ENCODE measurements at regions not wholly inside any gene's neighbourhood (a gene's known extent, or its start where the extent isn't known, plus 50 kb on each side); places are given as distances from the start of the nearest gene placed in this dataset.
"Not testable (repeated sequence)": the region's sequence is repeated elsewhere in the genome, so short reads cannot be mapped to it uniquely, and the experiment has no call there.

GRCh38 chr17:20633268-20634059 lies 53.9 kb downstream of the CDRT15L2 start:
- not testable (repeated sequence) for DNase-seq (ENCODE audit: extremely low read depth, insufficient read length)

GRCh38 chr17:20640147-20640546 lies 60.6 kb downstream of the CDRT15L2 start:
- H3K4me3 ChIP-seq (replicated peaks; ENCODE audit: low read depth, low read length); H3K36me3 ChIP-seq (ENCODE audit: control insufficient read depth, insufficient read depth, low read length); DNase-seq (ENCODE audit: extremely low read depth, insufficient read length); H3K27me3 ChIP-seq (replicated peaks; ENCODE audit: control insufficient read depth, insufficient read depth, low read length): not testable (repeated sequence)

More at GRCh38 chr17:20633268-20634059, 53.9 kb downstream of the CDRT15L2 start:
- H3K4me3 ChIP-seq (replicated peaks; ENCODE audit: low read depth, low read length); H3K27me3 ChIP-seq (replicated peaks; ENCODE audit: control insufficient read depth, insufficient read depth, low read length); H3K36me3 ChIP-seq (ENCODE audit: control insufficient read depth, insufficient read depth, low read length): not testable (repeated sequence)

- not testable (repeated sequence) for H3K27me3 ChIP-seq (replicated peaks; ENCODE audit: control insufficient read depth, insufficient read depth, low read length); DNase-seq (ENCODE audit: extremely low read depth, insufficient read length); H3K36me3 ChIP-seq (ENCODE audit: control insufficient read depth, insufficient read depth, low read length); H3K4me3 ChIP-seq (replicated peaks; ENCODE audit: low read depth, low read length)
- TF ChIP-seq CTCF (IDR thresholded peaks at IDR 0.05; ENCODE audit: insufficient read depth, low read length, poor library complexity, severe bottlenecking) = peak; percentile 54
Observed at GRCh38 chr17:20646661-20647272, 67.2 kb downstream of the CDRT15L2 start.

GRCh38 chr17:20649097-20649767 lies 69.7 kb downstream of the CDRT15L2 start:
- DNase-seq (ENCODE audit: extremely low read depth, insufficient read length) = peak; percentile 80
- not testable (repeated sequence) for H3K4me3 ChIP-seq (replicated peaks; ENCODE audit: low read depth, low read length); H3K27me3 ChIP-seq (replicated peaks; ENCODE audit: control insufficient read depth, insufficient read depth, low read length); H3K36me3 ChIP-seq (ENCODE audit: control insufficient read depth, insufficient read depth, low read length)

GRCh38 chr17:20651022-20651421 lies 71.5 kb downstream of the CDRT15L2 start:
- not testable (repeated sequence) for H3K36me3 ChIP-seq (ENCODE audit: control insufficient read depth, insufficient read depth, low read length); H3K4me3 ChIP-seq (replicated peaks; ENCODE audit: low read depth, low read length); H3K27me3 ChIP-seq (replicated peaks; ENCODE audit: control insufficient read depth, insufficient read depth, low read length)
- peak; percentile 37 for DNase-seq (ENCODE audit: extremely low read depth, insufficient read length)

- not testable (repeated sequence) for DNase-seq (ENCODE audit: extremely low read depth, insufficient read length); H3K27me3 ChIP-seq (replicated peaks; ENCODE audit: control insufficient read depth, insufficient read depth, low read length)
Observed at GRCh38 chr17:20651736-20652135, 72.2 kb downstream of the CDRT15L2 start.

GRCh38 chr17:20653391-20653790 lies 73.9 kb downstream of the CDRT15L2 start:
- H3K4me3 ChIP-seq (replicated peaks; ENCODE audit: low read depth, low read length); DNase-seq (ENCODE audit: extremely low read depth, insufficient read length); H3K27me3 ChIP-seq (replicated peaks; ENCODE audit: control insufficient read depth, insufficient read depth, low read length); H3K36me3 ChIP-seq (ENCODE audit: control insufficient read depth, insufficient read depth, low read length): not testable (repeated sequence)

More at GRCh38 chr17:20651736-20652135, 72.2 kb downstream of the CDRT15L2 start:
- H3K36me3 ChIP-seq (ENCODE audit: control insufficient read depth, insufficient read depth, low read length); H3K4me3 ChIP-seq (replicated peaks; ENCODE audit: low read depth, low read length): not testable (repeated sequence)

- H3K4me3 ChIP-seq (replicated peaks; ENCODE audit: low read depth, low read length); H3K27me3 ChIP-seq (replicated peaks; ENCODE audit: control insufficient read depth, insufficient read depth, low read length); DNase-seq (ENCODE audit: extremely low read depth, insufficient read length); H3K36me3 ChIP-seq (ENCODE audit: control insufficient read depth, insufficient read depth, low read length): not testable (repeated sequence)
Observed at GRCh38 chr17:20654114-20654513, 74.6 kb downstream of the CDRT15L2 start.

GRCh38 chr17:20654575-20654974 lies 75.1 kb downstream of the CDRT15L2 start:
- not testable (repeated sequence) for H3K27me3 ChIP-seq (replicated peaks; ENCODE audit: control insufficient read depth, insufficient read depth, low read length); H3K4me3 ChIP-seq (replicated peaks; ENCODE audit: low read depth, low read length); H3K36me3 ChIP-seq (ENCODE audit: control insufficient read depth, insufficient read depth, low read length); DNase-seq (ENCODE audit: extremely low read depth, insufficient read length)

GRCh38 chr17:20665103-20665955 lies 85.8 kb downstream of the CDRT15L2 start:
- not testable (repeated sequence) for H3K4me3 ChIP-seq (replicated peaks; ENCODE audit: low read depth, low read length); H3K27me3 ChIP-seq (replicated peaks; ENCODE audit: control insufficient read depth, insufficient read depth, low read length); H3K36me3 ChIP-seq (ENCODE audit: control insufficient read depth, insufficient read depth, low read length); DNase-seq (ENCODE audit: extremely low read depth, insufficient read length)

- not testable (repeated sequence) for H3K27me3 ChIP-seq (replicated peaks; ENCODE audit: control insufficient read depth, insufficient read depth, low read length); H3K36me3 ChIP-seq (ENCODE audit: control insufficient read depth, insufficient read depth, low read length); H3K4me3 ChIP-seq (replicated peaks; ENCODE audit: low read depth, low read length); DNase-seq (ENCODE audit: extremely low read depth, insufficient read length)
Observed at GRCh38 chr17:20666689-20667088, 87.2 kb downstream of the CDRT15L2 start.

GRCh38 chr17:20667712-20668111 lies 88.2 kb downstream of the CDRT15L2 start:
- DNase-seq (ENCODE audit: extremely low read depth, insufficient read length); H3K27me3 ChIP-seq (replicated peaks; ENCODE audit: control insufficient read depth, insufficient read depth, low read length); H3K4me3 ChIP-seq (replicated peaks; ENCODE audit: low read depth, low read length); H3K36me3 ChIP-seq (ENCODE audit: control insufficient read depth, insufficient read depth, low read length): not testable (repeated sequence)
